ENCODE measurements at regions not wholly inside any gene's neighbourhood (a gene's known extent, or its start where the extent isn't known, plus 50 kb on each side); places are given as distances from the start of the nearest gene placed in this dataset.

- no peak for DNase-seq (ENCODE audit: low spot score)
Measured at GRCh38 chr1:58430421-58431275, 115.9 kb downstream of the OMA1 start.

- no peak for DNase-seq (ENCODE audit: low spot score)
Measured at GRCh38 chr1:58426918-58427317, 119.6 kb downstream of the OMA1 start.

- DNase-seq (ENCODE audit: low spot score), result no peak
Measured at GRCh38 chr1:58422436-58422835, 124.1 kb downstream of the OMA1 start.

GRCh38 chr1:58418283-58419228 is 128.0 kb downstream of the OMA1 start:
- DNase-seq (ENCODE audit: low spot score), result no peak

- no peak for DNase-seq (ENCODE audit: low spot score)
Measured at GRCh38 chr1:58412071-58412580, 134.4 kb downstream of the OMA1 start.

GRCh38 chr1:58409890-58410289 is 136.6 kb downstream of the OMA1 start:
- no peak for DNase-seq (ENCODE audit: low spot score)

- no peak for DNase-seq (ENCODE audit: low spot score)
Measured at GRCh38 chr1:58409336-58409735, 137.2 kb downstream of the OMA1 start.

- DNase-seq (ENCODE audit: low spot score), result no peak
Measured at GRCh38 chr1:58406301-58407071, 140.0 kb downstream of the OMA1 start.

- no peak for DNase-seq (ENCODE audit: low spot score)
Measured at GRCh38 chr1:58405660-58406059, 140.9 kb downstream of the OMA1 start.

GRCh38 chr1:58403894-58404293 is 142.6 kb downstream of the OMA1 start:
- no peak for DNase-seq (ENCODE audit: low spot score)

- no peak for DNase-seq (ENCODE audit: low spot score)
Measured at GRCh38 chr1:58402444-58402843, 144.1 kb downstream of the OMA1 start.

- DNase-seq (ENCODE audit: low spot score), result no peak
Measured at GRCh38 chr1:58401991-58402390, 144.5 kb downstream of the OMA1 start.

GRCh38 chr1:58399176-58399575 is 147.3 kb downstream of the OMA1 start:
- DNase-seq (ENCODE audit: low spot score), result no peak

GRCh38 chr1:58398714-58399113 is 147.8 kb downstream of the OMA1 start:
- no peak for DNase-seq (ENCODE audit: low spot score)

GRCh38 chr1:58397187-58397820 is 149.2 kb downstream of the OMA1 start:
- no peak for DNase-seq (ENCODE audit: low spot score)

- DNase-seq (ENCODE audit: low spot score), result no peak
Measured at GRCh38 chr1:58396150-58396549, 150.4 kb downstream of the OMA1 start.

GRCh38 chr1:58395355-58395754 is 151.2 kb downstream of the OMA1 start:
- DNase-seq (ENCODE audit: low spot score), result no peak

- DNase-seq (ENCODE audit: low spot score), result no peak
Measured at GRCh38 chr1:58392083-58392482, 154.4 kb downstream of the OMA1 start.

- no peak for DNase-seq (ENCODE audit: low spot score)
Measured at GRCh38 chr1:58391514-58391913, 155.0 kb downstream of the OMA1 start.

- DNase-seq (ENCODE audit: low spot score), result no peak
Measured at GRCh38 chr1:58391056-58391455, 155.5 kb downstream of the OMA1 start.

GRCh38 chr1:58390091-58390490 is 156.4 kb downstream of the OMA1 start:
- no peak for DNase-seq (ENCODE audit: low spot score)

All from CD4-positive, alpha-beta T cell treated with Interleukin-6 at 100 ng/mL for 8 hours (primary cell).